ENCODE measurements at regions not wholly inside any gene's neighbourhood (a gene's known extent, or its start where the extent isn't known, plus 50 kb on each side); places are given as distances from the start of the nearest gene placed in this dataset.

DNA sequence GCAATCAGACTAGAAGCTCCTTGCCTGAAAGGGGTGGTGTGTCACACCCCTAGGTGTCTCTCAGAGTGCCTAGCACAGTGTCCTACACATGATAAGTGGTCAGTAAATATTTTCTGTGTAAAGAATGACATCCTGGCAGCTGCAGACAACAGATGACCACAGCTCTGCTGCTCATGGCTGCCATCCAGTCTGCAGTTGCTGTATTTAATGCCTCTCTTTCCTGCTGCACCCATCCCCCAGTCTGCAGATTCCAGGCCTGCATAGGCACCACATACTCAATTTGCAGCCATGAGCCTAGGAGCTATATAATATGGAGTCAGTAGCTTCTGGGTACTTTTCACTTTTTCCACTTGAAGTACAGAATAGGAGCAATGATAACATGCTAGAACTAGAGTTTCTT, 94.9 kb upstream of the NR4A3 start:
- H3K4me1 ChIP-seq (ENCODE audit: control insufficient read depth in 1 of 2, insufficient read depth in 2 of 2, low read length in 2 of 2), result no peaks in the 10 kb centered on the region
- intact Hi-C loops (cut with micrococcal nuclease), result loop anchor here in 1 of 2 donors (10.0 kb wide), 1 partner anchor 92 kb away; no protein-coding TSS in a partner anchor
- no peaks in the 10 kb centered on the region for H3K27me3 Mint-ChIP-seq (ENCODE audit: low read depth in 3 of 3)

DNA sequence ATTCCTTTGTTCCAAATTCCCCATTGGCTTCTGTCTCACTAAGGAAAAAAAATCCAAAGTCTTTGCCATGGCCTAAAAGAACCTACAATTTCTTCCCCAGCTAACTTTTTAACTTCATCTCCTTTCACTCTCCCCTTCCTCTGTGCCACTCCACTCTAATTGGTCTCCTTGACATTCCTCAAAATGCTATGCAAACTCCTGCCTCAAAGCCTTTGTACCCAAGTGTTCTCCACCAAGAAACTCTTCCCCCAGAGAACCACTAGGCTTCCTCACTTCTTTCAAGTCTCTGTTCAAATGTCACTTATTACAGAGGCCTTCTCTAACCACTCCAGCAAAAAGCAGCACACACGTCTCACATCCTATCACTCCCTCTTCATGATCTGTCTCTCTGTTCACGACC, 91.6 kb upstream of the NR4A3 start:
- H3K4me2 ChIP-seq (replicated peaks; ENCODE audit: extremely low read depth, low read length, poor library complexity, severe bottlenecking), result no peak overlapping the region
- no peaks in the 10 kb centered on the region for H3K9me3 ChIP-seq (replicated peaks in 1 of 2; ENCODE audit: control insufficient read depth in 1 of 2, insufficient read depth in 1 of 2, low read length in 2 of 2)
- TF ChIP-seq, protein P1, sequence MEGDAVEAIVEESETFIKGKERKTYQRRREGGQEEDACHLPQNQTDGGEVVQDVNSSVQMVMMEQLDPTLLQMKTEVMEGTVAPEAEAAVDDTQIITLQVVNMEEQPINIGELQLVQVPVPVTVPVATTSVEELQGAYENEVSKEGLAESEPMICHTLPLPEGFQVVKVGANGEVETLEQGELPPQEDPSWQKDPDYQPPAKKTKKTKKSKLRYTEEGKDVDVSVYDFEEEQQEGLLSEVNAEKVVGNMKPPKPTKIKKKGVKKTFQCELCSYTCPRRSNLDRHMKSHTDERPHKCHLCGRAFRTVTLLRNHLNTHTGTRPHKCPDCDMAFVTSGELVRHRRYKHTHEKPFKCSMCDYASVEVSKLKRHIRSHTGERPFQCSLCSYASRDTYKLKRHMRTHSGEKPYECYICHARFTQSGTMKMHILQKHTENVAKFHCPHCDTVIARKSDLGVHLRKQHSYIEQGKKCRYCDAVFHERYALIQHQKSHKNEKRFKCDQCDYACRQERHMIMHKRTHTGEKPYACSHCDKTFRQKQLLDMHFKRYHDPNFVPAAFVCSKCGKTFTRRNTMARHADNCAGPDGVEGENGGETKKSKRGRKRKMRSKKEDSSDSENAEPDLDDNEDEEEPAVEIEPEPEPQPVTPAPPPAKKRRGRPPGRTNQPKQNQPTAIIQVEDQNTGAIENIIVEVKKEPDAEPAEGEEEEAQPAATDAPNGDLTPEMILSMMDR (IDR thresholded peaks at IDR 0.05), result no peak
- Mint-ChIP-seq H3K4me3 (no peak overlapping the region), H3K27ac (no peak overlapping the region), H3K27me3 (ENCODE audit: low read depth in 3 of 3) (no peaks in the 10 kb centered on the region), H3K36me3 (no peaks in the 10 kb centered on the region), H3K9me3 (no peaks in the 10 kb centered on the region), H3K4me1 (peaks cover 14% of the 10 kb centered on the region)
- H3K79me2 ChIP-seq (ENCODE audit: insufficient read depth, low read length), result no peaks in the 10 kb centered on the region
- DNase-seq, result no peak
- H3K4me3 ChIP-seq (replicated peaks in 1 of 3; ENCODE audit: low read depth in 2 of 3, low read length in 3 of 3), result no peak overlapping the region
- H3K27me3 ChIP-seq (ENCODE audit: control insufficient read depth in 2 of 2, insufficient read depth in 2 of 2, low read length in 2 of 2), result no peaks in the 10 kb centered on the region
- 100% methylated on average over 2 of the region's 2 CpGs for WGBS (ENCODE audit: insufficient coverage)
- H2AFZ ChIP-seq (ENCODE audit: insufficient read depth, low read depth, low read length, poor library complexity, severe bottlenecking), result no peak overlapping the region
- intact Hi-C loops (cut with micrococcal nuclease), result no loop called here
- no peaks in the 10 kb centered on the region for H3K36me3 ChIP-seq (replicated peaks in 1 of 2; ENCODE audit: control insufficient read depth in 1 of 2, insufficient read depth in 2 of 2, low read length in 2 of 2)
- H3K27ac ChIP-seq (ENCODE audit: low read depth in 1 of 2, low read length in 2 of 2), result no peak overlapping the region
- H3K4me1 ChIP-seq (ENCODE audit: control insufficient read depth in 1 of 2, insufficient read depth in 2 of 2, low read length in 2 of 2), result peaks cover 13 to 14% of the 10 kb centered on the region in 2 donors
- no peak overlapping the region for H3K9ac ChIP-seq (ENCODE audit: insufficient read depth, low read length, poor library complexity, severe bottlenecking)
- no peaks in the 10 kb centered on the region for H4K20me1 ChIP-seq (ENCODE audit: insufficient read depth, low read length)

More for the DNA sequence above, 94.9 kb upstream of the NR4A3 start:
- H3K36me3 Mint-ChIP-seq, result no peaks in the 10 kb centered on the region
- TF ChIP-seq, protein P1 (IDR thresholded peaks at IDR 0.05), result no peak
- Histone ChIP-seq H4K20me1 (ENCODE audit: insufficient read depth, low read length) (no peaks in the 10 kb centered on the region), H3K27me3 (ENCODE audit: control insufficient read depth in 2 of 2, insufficient read depth in 2 of 2, low read length in 2 of 2) (no peaks in the 10 kb centered on the region), H3K9ac (ENCODE audit: insufficient read depth, low read length, poor library complexity, severe bottlenecking) (no peak overlapping the region), H3K79me2 (ENCODE audit: insufficient read depth, low read length) (no peaks in the 10 kb centered on the region), H3K27ac (ENCODE audit: low read depth in 1 of 2, low read length in 2 of 2) (no peak overlapping the region), H3K4me3 (replicated peaks in 1 of 3; ENCODE audit: low read depth in 2 of 3, low read length in 3 of 3) (no peak overlapping the region), H2AFZ (ENCODE audit: insufficient read depth, low read depth, low read length, poor library complexity, severe bottlenecking) (no peak overlapping the region), H3K9me3 (replicated peaks in 1 of 2; ENCODE audit: control insufficient read depth in 1 of 2, insufficient read depth in 1 of 2, low read length in 2 of 2) (no peaks in the 10 kb centered on the region), H3K4me2 (replicated peaks; ENCODE audit: extremely low read depth, low read length, poor library complexity, severe bottlenecking) (no peak overlapping the region), H3K36me3 (replicated peaks in 1 of 2; ENCODE audit: control insufficient read depth in 1 of 2, insufficient read depth in 2 of 2, low read length in 2 of 2) (no peaks in the 10 kb centered on the region)
- H3K4me1 Mint-ChIP-seq, result no peaks in the 10 kb centered on the region
- H3K27ac Mint-ChIP-seq, result no peak overlapping the region
- H3K4me3 Mint-ChIP-seq, result no peak overlapping the region
- no peaks in the 10 kb centered on the region for H3K9me3 Mint-ChIP-seq
- DNase-seq, result no peak

Data from CD14-positive monocyte (primary cell).